Gastroesophageal sphincter (tissue), 4 donors: ENCODE measurements at regions not wholly inside any gene's neighbourhood (a gene's known extent, or its start where the extent isn't known, plus 50 kb on each side); places are given as distances from the start of the nearest gene placed in this dataset.
A peak's percentile ranks its signal among the peaks of the same experiment; 100 is the strongest.

Experiments used
- ATAC-seq: fragments of 150-250 bp; one replicate; pipeline ENCODE4 v1.9.1; 2016; ENCODE audit warnings: mild to moderate bottlenecking, moderate library complexity
- H3K27ac ChIP-seq, 4 donors: fragments of 200-600 bp; sonication (generic) in 3 of 4; 1 replicate in 3 of 4; 2 replicates in 1 of 4; pipeline ENCODE4 v1.5.1; 2016 to 2019
- H3K27me3 ChIP-seq: fragments of 200-600 bp; sonication (generic); one replicate; pipeline ENCODE4 v1.5.1; 2019
- H3K36me3 ChIP-seq, 2 donors: fragments of 200-600 bp; sonication (generic); one replicate each; pipeline ENCODE4 v1.5.1; 2019; ENCODE audit warnings: control low read depth in 1 of 2
- H3K4me1 ChIP-seq, 3 donors: fragments of 200-600 bp; sonication (generic); 1 replicate in 2 of 3; 2 replicates in 1 of 3; pipeline ENCODE4 v1.5.1; 2016 to 2019; ENCODE audit warnings: control low read depth in 2 of 3
- H3K4me3 ChIP-seq, 2 donors: fragments of 200-600 bp; sonication (generic); one replicate each; pipeline ENCODE4 v1.5.1; 2019; ENCODE audit warnings: mild to moderate bottlenecking in 1 of 2, moderate library complexity in 1 of 2
- H3K9me3 ChIP-seq, 3 donors: fragments of 200-600 bp; sonication (generic); one replicate each; pipeline ENCODE4 v1.5.1; 2017 to 2019; ENCODE audit warnings: control low read depth in 2 of 3
- CTCF ChIP-seq, 4 experiments: fragments of 200-600 bp in 2 of 4; fragments of 450-650 bp in 2 of 4; sonication (generic) in 1 of 4; IDR thresholded peaks; one replicate each; pipeline ENCODE4 v1.5.1; 2017 to 2019; ENCODE audit warnings: antibody characterized with exemption in 4 of 4, mild to moderate bottlenecking in 2 of 4, moderate library complexity in 2 of 4
- EP300 ChIP-seq: sonication (generic); formaldehyde crosslinking; IDR thresholded peaks from one replicate; pipeline ENCODE4 v1.6.1; 2017; ENCODE audit warnings: antibody characterized with exemption, mild to moderate bottlenecking
- POLR2A ChIP-seq, 2 donors: fragments of 450-650 bp; IDR thresholded peaks; one replicate each; pipeline ENCODE4 v1.6.1; 2017; ENCODE audit warnings: antibody characterized with exemption in 2 of 2, mild to moderate bottlenecking in 2 of 2, moderate library complexity in 1 of 2
- POLR2AphosphoS5 ChIP-seq: sonication (generic); formaldehyde crosslinking; IDR thresholded peaks from one replicate; pipeline ENCODE4 v1.6.1; 2017; ENCODE audit warnings: antibody characterized with exemption
- WGBS, 2 donors: methylation state at CpG; one replicate each; pipeline ENCODE4 v1.1.5; 2018; ENCODE audit warnings: low coverage in 1 of 2; 5-methylcytosine and 5-hydroxymethylcytosine counted together

GRCh38 chr2:187935126-187935525, 356.5 kb upstream of the GULP1 start:
- ATAC-seq: no peak
- H3K4me1 ChIP-seq: no peaks in the 10 kb centered on the region
- no peaks in the 10 kb centered on the region for H3K27me3 ChIP-seq
- H3K4me3 ChIP-seq: no peak overlapping the region
- no peaks in the 10 kb centered on the region for H3K36me3 ChIP-seq
- H3K9me3 ChIP-seq: no peaks in the 10 kb centered on the region
- WGBS, 2 donors: 80 to 100% methylated on average over 1 of the region's 6 CpGs
- H3K27ac ChIP-seq: no peak overlapping the region
- TF ChIP-seq POLR2AphosphoS5 (no peak), EP300 (no peak), POLR2A (IDR thresholded peaks at IDR 0.05) (no peak), CTCF (IDR thresholded peaks at IDR 0.05) (no peak)

DNA sequence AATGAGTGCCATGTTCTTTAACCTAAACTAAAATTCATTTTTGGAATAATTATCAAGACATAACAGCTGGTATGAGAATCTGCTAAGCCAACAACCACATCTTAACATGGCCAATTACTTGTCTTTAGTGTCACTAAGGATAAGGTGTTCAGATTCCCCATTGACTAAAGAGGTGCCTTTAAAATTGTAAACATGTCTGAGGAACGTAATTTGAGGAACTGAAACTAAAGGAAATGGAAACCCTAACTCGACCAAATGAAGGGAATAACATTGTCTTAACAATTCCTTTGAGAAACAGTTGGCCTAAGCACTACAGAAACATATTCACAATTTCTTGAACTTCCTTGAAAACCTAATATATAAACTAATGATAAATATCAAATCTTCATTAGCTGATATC, 355.4 kb upstream of the GULP1 start:
- Histone ChIP-seq H3K4me1 (no peaks in the 10 kb centered on the region), H3K27ac (no peak overlapping the region), H3K27me3 (no peaks in the 10 kb centered on the region), H3K36me3 (no peaks in the 10 kb centered on the region), H3K9me3 (no peaks in the 10 kb centered on the region), H3K4me3 (no peak overlapping the region)
- ATAC-seq: no peak
- WGBS, 2 donors: 43 to 57% methylated on average over 2 of the region's 2 CpGs
- TF ChIP-seq EP300 (no peak), POLR2A (IDR thresholded peaks at IDR 0.05) (no peak), POLR2AphosphoS5 (no peak), CTCF (IDR thresholded peaks at IDR 0.05) (no peak)

DNA sequence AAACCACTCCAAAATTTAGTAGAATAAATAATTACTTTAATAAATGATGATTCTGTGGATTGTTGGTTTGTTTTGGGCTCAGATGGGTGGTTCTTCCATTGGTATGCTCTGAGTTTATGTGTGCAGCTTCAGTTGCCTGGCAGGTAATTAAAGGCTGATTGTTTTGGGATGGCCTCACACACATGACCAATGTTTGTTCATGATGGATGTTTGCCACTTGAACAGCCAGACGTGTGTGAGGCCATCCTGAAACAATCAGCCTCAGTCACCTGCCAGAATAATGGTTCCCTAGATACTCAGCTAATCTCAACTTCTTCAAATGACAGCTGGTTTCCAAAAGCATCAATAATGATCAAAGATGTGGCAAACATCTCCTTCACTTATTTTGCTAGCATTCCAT, 352.5 kb upstream of the GULP1 start:
- Histone ChIP-seq H3K36me3 (no peaks in the 10 kb centered on the region), H3K27me3 (no peaks in the 10 kb centered on the region), H3K27ac (no peak overlapping the region), H3K9me3 (no peaks in the 10 kb centered on the region), H3K4me3 (no peak overlapping the region), H3K4me1 (no peaks in the 10 kb centered on the region)
- ATAC-seq: no peak
- WGBS, 2 donors: 33% methylated on average over 1 of the region's 1 CpG; no CpG with 5 or more reads in 1 of the 2 donors
- TF ChIP-seq CTCF (IDR thresholded peaks at IDR 0.05) (no peak), EP300 (no peak), POLR2A (IDR thresholded peaks at IDR 0.05) (no peak), POLR2AphosphoS5 (no peak)

DNA sequence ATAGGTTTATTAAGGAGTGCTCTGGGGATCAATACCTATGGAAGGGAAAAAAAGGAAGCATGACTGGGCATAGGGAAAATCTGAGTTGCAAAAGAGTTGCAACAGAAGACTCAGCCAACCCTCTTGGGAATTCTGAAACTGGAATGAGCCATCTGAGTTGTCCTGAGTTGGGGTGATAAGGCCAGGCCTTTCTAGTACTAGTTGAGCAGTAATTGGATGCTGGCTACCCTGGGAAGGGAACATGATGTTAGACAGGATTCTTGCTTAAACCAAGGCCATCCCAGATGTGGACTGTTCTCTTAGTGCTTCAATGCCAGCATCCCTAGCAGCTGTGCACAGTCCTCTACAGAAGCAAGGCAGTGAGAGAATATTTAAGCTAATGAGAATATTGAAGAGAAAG, 348.8 kb upstream of the GULP1 start:
- peak; percentile 34 for ATAC-seq
- H3K4me1 ChIP-seq: no peaks in the 10 kb centered on the region
- TF ChIP-seq EP300 (no peak), POLR2AphosphoS5 (no peak)

GRCh38 chr2:187943772-187944369, 347.8 kb upstream of the GULP1 start:
- no peak overlapping the region for H3K4me3 ChIP-seq

More for the DNA sequence above, 348.8 kb upstream of the GULP1 start:
- H3K27ac ChIP-seq: no peak overlapping the region
- H3K27me3 ChIP-seq: no peaks in the 10 kb centered on the region
- no peak overlapping the region for H3K4me3 ChIP-seq
- H3K9me3 ChIP-seq: no peaks in the 10 kb centered on the region
- no peaks in the 10 kb centered on the region for H3K36me3 ChIP-seq

More at GRCh38 chr2:187943772-187944369, 347.8 kb upstream of the GULP1 start:
- Histone ChIP-seq H3K27ac (no peak overlapping the region), H3K4me1 (no peaks in the 10 kb centered on the region), H3K9me3 (no peaks in the 10 kb centered on the region), H3K27me3 (no peaks in the 10 kb centered on the region), H3K36me3 (no peaks in the 10 kb centered on the region)
- no peak for TF ChIP-seq CTCF (IDR thresholded peaks at IDR 0.05)
- TF ChIP-seq POLR2AphosphoS5: no peak
- TF ChIP-seq EP300: no peak
- TF ChIP-seq POLR2A (IDR thresholded peaks at IDR 0.05): no peak
- 91 to 93% methylated on average over 6 of the region's 6 CpGs for WGBS, 2 donors
- ATAC-seq: no peak
